Stimulated activated naive B cell treated with anti-CD40 and anti-IgM and Interleukin-4, amounts not matched to agents 10 μg/mL and 1 μg/mL and 100 μg/mL, for 72 hours (primary cell): ENCODE measurements at regions not wholly inside any gene's neighbourhood (a gene's known extent, or its start where the extent isn't known, plus 50 kb on each side); places are given as distances from the start of the nearest gene placed in this dataset.

Experiments
- ATAC-seq, 2 donors: fragments of 150-1000 bp; cut with Tn5 transposase; replicated peaks; 2 replicates each; pipeline ENCODE4 v1.10.0; 2021; ENCODE audit warnings: moderate library complexity in 1 of 2
- DNase-seq: peaks from one replicate; pipeline ENCODE4 v3.0.0; 2021
- H3K27ac Mint-ChIP-seq: one replicate; pipeline ENCODE4 v1.8.0; 2022; ENCODE audit warnings: mild to moderate bottlenecking, mixed read lengths
- H3K27me3 Mint-ChIP-seq, 2 donors: one replicate each; pipeline ENCODE4 v1.8.0; 2022; ENCODE audit warnings: mixed read lengths in 2 of 2
- H3K36me3 Mint-ChIP-seq, 2 donors: one replicate each; pipeline ENCODE4 v1.8.0; 2022; ENCODE audit warnings: mixed read lengths in 2 of 2, mild to moderate bottlenecking in 1 of 2
- H3K4me1 Mint-ChIP-seq, 2 donors: one replicate each; pipeline ENCODE4 v1.8.0; 2022; ENCODE audit warnings: mixed read lengths in 2 of 2, mild to moderate bottlenecking in 1 of 2
- H3K4me3 Mint-ChIP-seq, 2 donors: one replicate each; pipeline ENCODE4 v1.8.0; 2022; ENCODE audit warnings: mild to moderate bottlenecking in 2 of 2, mixed read lengths in 2 of 2, moderate library complexity in 1 of 2
- H3K9me3 Mint-ChIP-seq, 2 donors: one replicate each; pipeline ENCODE4 v1.8.0; 2022; ENCODE audit warnings: mixed read lengths in 2 of 2, mild to moderate bottlenecking in 1 of 2

DNA sequence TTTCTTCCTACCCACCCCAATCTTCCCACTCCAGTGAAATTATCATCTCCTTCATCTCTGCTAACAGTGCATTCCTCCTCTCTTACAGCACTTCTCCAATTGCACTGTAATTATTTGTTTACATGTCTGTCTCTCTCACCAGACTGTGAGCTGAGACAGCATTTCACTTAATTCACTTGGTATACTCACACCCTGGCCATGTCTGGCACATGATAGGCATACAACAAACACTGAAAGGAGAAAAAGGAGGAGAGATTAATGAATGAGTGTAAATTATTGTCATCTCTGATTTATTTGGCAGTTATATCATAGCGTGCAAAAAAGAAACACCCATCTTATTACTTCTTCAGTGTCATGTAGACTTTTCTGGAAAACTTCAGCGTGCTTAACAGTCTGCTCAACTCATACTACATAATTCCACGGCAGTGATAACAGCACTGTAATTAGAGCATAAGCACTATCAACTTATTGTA is 452.3 kb downstream of the ADAMTS20 start:
- H3K4me3 Mint-ChIP-seq, result no peak overlapping the region
- DNase-seq (no peak), ATAC-seq (no peak)
- H3K27me3 Mint-ChIP-seq, result no peaks in the 10 kb centered on the region
- no peak overlapping the region for H3K27ac Mint-ChIP-seq
- H3K9me3 Mint-ChIP-seq, result peaks cover 0 to 2% of the 10 kb centered on the region in 2 donors
- H3K4me1 Mint-ChIP-seq, result no peaks in the 10 kb centered on the region
- H3K36me3 Mint-ChIP-seq, result no peaks in the 10 kb centered on the region

DNA sequence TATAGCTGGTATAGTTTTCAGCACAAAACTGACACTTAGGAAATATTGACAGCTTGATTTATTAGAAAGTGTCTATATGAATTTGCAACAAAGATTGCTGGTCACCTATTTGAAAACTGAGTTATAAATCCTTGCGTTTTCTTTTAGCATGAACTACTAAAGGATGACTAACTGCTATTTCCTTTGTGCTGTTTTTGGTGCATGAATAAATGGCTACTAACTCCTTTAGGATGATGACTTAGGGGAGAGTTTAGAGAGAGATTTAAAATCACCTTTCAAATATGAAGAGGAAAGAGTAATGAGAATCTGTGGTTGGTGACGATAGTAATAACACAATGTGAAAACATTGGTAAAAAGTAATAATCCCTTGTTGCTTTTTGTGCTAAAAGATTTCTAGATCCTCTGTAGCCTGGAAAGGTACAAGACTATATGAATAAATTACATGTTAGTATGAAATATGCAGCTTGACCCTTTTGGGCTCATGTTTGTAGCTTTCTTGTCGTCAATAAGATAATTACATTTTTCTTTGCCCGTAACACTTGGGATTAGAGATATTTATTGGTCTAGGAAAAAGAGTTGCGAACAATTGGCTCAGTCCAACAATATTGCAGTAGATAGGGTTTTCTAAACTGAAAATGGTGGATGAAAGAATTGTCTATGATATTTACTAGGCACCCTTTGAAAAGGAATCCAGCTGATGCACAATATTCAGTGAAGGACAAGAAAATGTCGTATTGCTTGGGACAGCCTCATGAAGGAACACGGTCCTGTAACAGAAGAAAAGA is 453.0 kb downstream of the ADAMTS20 start:
- ATAC-seq, result no peak
- H3K36me3 Mint-ChIP-seq, result no peaks in the 10 kb centered on the region
- H3K27ac Mint-ChIP-seq, result no peak overlapping the region
- DNase-seq, result no peak
- H3K27me3 Mint-ChIP-seq, result no peaks in the 10 kb centered on the region
- H3K4me3 Mint-ChIP-seq, result no peak overlapping the region
- H3K9me3 Mint-ChIP-seq, result peaks cover 0 to 2% of the 10 kb centered on the region in 2 donors
- no peaks in the 10 kb centered on the region for H3K4me1 Mint-ChIP-seq

DNA sequence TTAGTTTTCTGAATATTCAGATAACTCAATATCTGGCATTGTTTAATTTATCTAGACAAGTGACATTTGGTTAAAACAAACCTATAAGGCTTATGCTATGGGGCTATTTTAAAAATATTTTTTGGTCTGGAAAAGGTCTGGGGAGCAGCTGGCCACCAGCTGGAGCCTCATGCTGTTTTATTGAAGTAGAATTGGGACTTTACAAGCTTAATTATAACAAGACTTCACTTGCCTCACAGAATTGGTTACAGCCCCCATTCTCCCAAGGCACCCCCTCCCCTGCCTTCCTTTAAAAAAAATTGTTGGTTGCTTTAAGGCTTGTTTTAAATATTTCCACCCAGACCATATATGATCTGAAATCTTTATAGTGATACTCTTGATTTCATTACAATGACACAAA is 453.9 kb downstream of the ADAMTS20 start:
- DNase-seq, result no peak
- no peak overlapping the region for H3K4me3 Mint-ChIP-seq
- ATAC-seq, result no peak
- no peaks in the 10 kb centered on the region for H3K4me1 Mint-ChIP-seq
- H3K27me3 Mint-ChIP-seq, result no peaks in the 10 kb centered on the region
- no peaks in the 10 kb centered on the region for H3K36me3 Mint-ChIP-seq
- peaks cover 0 to 2% of the 10 kb centered on the region in 2 donors for H3K9me3 Mint-ChIP-seq
- H3K27ac Mint-ChIP-seq, result no peak overlapping the region

DNA sequence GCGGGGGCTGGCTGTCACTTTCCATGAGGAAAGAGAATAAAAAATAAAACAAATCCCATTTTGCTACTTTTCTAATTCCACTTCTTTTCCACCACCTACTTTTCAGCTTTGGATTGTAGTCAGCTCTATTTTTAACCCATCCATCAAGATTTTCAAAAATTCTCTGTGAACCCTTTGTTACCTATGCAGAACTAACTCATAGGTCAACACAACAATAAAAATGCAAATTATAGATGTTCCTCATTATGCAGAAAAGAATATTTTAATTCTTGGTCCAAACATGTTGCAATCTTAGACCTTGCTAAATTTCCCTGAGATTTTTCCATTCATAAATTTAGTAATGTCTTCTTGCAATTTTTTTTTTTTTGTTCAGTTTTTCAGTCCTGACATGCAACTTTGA is 454.5 kb downstream of the ADAMTS20 start:
- DNase-seq (no peak), ATAC-seq (no peak)
- no peaks in the 10 kb centered on the region for H3K4me1 Mint-ChIP-seq
- H3K27me3 Mint-ChIP-seq, result no peaks in the 10 kb centered on the region
- H3K9me3 Mint-ChIP-seq, result peaks cover 0 to 2% of the 10 kb centered on the region in 2 donors
- H3K27ac Mint-ChIP-seq, result no peak overlapping the region
- no peaks in the 10 kb centered on the region for H3K36me3 Mint-ChIP-seq
- H3K4me3 Mint-ChIP-seq, result no peak overlapping the region

DNA sequence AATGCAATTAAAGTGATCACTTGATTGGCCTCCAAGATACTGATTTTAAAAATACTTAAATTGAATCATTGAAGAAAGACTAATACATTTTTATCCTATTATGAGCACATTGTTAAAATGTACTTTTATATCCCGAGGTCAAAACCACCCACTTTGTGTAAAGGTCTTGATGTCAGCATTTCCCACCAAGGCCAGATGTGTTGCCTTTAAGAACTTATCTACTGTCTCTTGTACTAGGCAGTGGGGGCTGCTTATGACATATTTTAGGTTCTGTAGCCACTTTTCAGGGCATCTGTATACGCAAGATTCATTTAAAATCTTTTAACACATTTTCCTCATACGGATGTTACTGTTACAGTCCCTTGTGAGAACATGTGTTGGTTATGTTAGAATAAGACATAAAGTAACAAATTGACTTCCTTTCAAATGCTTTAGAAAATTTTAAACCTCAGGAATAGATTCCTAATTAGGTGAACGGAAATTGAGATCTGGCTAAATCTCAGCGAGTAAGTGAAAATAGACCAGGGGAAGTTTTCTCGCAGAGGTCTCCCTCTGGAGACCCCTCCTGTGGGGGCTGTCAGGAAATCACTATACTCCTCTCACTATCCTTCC is 456.2 kb downstream of the ADAMTS20 start:
- Mint-ChIP-seq H3K27me3 (no peaks in the 10 kb centered on the region), H3K4me3 (no peak overlapping the region), H3K4me1 (no peaks in the 10 kb centered on the region), H3K27ac (no peak overlapping the region), H3K36me3 (no peaks in the 10 kb centered on the region), H3K9me3 (peaks cover 0 to 2% of the 10 kb centered on the region in 2 donors)
- ATAC-seq, result no peak
- no peak for DNase-seq

DNA sequence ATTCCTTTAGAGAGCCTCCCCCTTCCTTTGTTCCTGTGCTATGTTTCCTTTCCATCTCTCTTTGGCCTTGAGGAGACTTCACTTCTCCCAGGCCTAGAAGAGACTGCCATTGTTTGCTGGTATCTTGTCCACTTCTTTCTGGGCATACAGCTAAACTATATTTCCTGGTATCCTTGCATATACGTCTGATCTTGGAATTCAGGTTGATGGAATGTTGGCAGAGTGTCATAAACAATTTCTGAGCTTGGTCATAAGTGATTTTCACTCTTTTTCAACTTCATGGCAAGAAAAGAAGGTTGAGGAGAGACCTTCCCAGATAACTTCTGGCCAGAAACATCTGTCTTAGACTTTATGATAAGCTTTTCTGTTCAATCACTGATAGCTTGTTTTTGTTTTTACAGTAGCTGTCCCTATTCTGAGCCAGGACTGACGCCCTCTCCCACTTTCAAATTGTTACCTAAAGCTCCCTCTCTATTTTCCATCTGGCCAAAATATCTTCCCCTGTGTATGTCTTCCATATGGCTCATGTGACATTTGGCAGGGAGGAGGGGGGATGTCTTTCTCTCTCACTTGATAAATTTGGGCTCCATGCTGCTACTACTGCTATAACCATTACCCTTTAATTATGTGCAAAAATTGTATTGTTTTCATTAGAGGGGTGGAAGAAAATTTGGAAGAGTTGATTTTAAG is 457.0 kb downstream of the ADAMTS20 start:
- no peak for DNase-seq
- ATAC-seq, result no peak
- Mint-ChIP-seq H3K9me3 (peaks cover 2 to 5% of the 10 kb centered on the region in 2 donors), H3K36me3 (no peaks in the 10 kb centered on the region), H3K27ac (no peak overlapping the region), H3K27me3 (no peaks in the 10 kb centered on the region), H3K4me3 (no peak overlapping the region), H3K4me1 (no peaks in the 10 kb centered on the region)

DNA sequence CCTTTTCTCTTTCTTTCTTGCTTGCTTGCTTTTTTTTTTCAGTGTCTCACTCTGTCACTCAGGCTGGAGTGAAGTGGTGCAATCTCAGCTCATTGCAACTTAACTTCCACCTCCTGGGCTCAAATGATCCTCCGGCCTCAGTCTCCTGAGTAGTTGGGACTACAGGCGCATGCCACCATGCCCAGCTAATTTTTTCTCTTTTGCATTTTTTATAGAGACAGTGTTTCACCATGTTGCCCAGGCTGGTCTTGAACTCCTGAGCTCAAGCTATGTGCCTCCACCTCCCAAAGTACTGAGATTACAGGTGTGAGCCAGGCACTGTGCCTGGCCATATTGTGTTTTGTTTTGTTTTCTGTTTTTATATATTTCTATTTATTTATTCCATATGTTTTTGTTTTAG is 461.0 kb downstream of the ADAMTS20 start:
- H3K27ac Mint-ChIP-seq, result no peak overlapping the region
- no peak for ATAC-seq
- peaks cover 7 to 11% of the 10 kb centered on the region in 2 donors for H3K9me3 Mint-ChIP-seq
- H3K4me1 Mint-ChIP-seq, result no peaks in the 10 kb centered on the region
- no peak for DNase-seq
- no peaks in the 10 kb centered on the region for H3K27me3 Mint-ChIP-seq
- H3K4me3 Mint-ChIP-seq, result no peak overlapping the region
- peaks cover 0 to 2% of the 10 kb centered on the region in 2 donors for H3K36me3 Mint-ChIP-seq

DNA sequence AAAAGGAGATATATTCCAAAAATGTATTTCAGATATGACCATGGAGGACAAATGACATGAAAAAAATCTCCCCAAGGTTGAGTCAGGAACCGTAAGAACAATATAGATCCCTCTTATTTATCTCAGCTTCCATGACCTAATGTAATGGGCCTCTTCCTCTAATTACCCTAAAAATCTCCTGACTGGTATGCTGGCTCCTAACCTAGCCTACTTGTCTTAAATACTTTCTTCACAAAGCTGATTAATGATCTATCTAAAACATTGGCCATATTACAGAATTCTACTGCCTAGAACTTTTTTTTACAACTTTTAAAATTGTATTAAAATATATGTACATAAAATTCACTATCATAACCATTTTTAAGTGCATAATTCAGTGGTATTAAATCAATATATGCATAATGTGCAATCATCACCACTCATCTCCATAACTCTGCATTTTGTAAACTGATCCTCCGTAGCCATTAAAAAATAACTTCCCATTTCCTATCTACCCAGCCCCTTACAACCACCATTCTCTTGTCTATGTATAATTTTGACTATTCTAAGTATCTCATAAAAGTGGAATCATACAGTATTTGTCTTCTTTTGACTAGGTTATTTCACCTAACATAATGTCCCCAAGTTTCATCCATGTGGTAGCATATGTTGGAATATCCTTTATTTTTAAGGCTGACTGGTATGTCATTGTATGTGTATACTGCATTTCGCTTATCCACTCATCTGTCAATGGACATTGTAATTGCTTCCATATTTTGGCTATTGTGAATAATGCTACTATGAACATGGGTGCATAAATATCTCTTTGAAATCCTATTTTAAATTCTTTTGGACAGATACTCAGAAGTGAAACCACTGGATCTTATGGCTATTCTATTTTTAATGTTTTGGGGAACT is 464.6 kb downstream of the ADAMTS20 start:
- no peaks in the 10 kb centered on the region for H3K4me1 Mint-ChIP-seq
- no peaks in the 10 kb centered on the region for H3K27me3 Mint-ChIP-seq
- H3K27ac Mint-ChIP-seq, result no peak overlapping the region
- peaks cover 0 to 2% of the 10 kb centered on the region in 2 donors for H3K36me3 Mint-ChIP-seq
- H3K4me3 Mint-ChIP-seq, result no peak overlapping the region
- DNase-seq (no peak), ATAC-seq (no peak)
- peaks cover 15 to 17% of the 10 kb centered on the region in 2 donors for H3K9me3 Mint-ChIP-seq

DNA sequence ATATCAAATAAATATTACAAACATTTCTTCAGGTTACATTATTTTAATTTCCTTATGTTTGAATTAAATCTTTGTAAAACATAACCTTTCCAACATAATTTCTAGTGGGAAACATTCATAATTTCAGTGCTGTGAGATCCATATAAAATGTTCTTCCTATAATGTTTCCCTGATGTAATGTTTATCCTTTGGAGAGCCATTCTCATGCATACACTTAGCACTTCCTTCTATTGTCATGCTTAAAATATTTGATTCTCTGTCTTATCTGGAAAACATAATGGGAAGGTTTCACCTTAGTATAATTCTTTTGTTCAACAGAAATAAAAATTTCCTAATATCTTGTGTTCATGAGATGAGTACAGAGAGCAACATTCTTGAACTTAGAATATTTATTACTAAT is 472.5 kb downstream of the ADAMTS20 start:
- Mint-ChIP-seq H3K9me3 (peaks cover 4 to 5% of the 10 kb centered on the region in 2 donors), H3K4me3 (no peak overlapping the region), H3K4me1 (no peaks in the 10 kb centered on the region), H3K27ac (no peak overlapping the region), H3K36me3 (no peaks in the 10 kb centered on the region), H3K27me3 (no peaks in the 10 kb centered on the region)
- no peak for ATAC-seq
- DNase-seq, result no peak

DNA sequence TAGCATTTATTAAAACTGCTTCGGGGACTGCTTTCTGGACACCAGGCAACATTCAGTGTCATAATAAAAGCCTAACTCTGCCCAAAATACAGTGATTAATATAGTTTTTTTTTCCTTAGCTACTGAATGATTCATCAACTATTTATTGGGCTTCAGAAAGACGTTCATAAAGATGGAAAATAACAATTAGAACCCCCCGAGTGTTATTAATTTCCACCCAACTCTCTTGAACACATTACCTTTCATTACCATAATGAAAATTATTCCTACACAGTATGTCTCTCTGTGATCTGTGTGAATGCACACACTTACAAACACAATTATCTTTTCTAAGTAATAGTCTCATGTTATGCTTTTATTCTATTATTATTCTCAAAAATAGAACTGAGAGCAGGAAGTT is 473.0 kb downstream of the ADAMTS20 start:
- Mint-ChIP-seq H3K36me3 (no peaks in the 10 kb centered on the region), H3K27ac (no peak overlapping the region), H3K4me1 (no peaks in the 10 kb centered on the region), H3K27me3 (no peaks in the 10 kb centered on the region), H3K4me3 (no peak overlapping the region), H3K9me3 (peaks cover 0 to 3% of the 10 kb centered on the region in 2 donors)
- DNase-seq (no peak), ATAC-seq (no peak)

DNA sequence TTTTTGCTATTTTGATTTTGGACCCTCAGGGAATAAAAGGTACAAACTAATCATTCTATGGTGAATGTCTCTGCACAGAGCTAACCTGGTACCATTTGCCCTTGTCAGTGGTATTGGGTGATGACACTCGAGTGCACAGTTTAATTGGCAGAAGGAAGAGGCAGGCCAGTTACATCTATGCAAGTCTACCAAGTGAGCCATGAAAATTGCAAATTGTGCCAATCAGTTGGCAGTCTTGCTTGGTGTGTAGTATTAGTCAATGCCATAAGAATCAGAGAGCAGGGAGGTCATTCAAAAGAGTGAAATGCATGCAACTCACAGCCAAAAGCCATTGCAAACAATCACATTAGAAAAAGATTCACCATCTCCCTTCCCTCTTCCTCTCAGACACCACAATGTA is 479.6 kb downstream of the ADAMTS20 start:
- DNase-seq (no peak), ATAC-seq (no peak)
- no peaks in the 10 kb centered on the region for H3K27me3 Mint-ChIP-seq
- peaks cover 0 to 1% of the 10 kb centered on the region in 2 donors for H3K9me3 Mint-ChIP-seq
- no peaks in the 10 kb centered on the region for H3K36me3 Mint-ChIP-seq
- H3K4me1 Mint-ChIP-seq, result no peaks in the 10 kb centered on the region
- H3K27ac Mint-ChIP-seq, result no peak overlapping the region
- H3K4me3 Mint-ChIP-seq, result no peak overlapping the region

DNA sequence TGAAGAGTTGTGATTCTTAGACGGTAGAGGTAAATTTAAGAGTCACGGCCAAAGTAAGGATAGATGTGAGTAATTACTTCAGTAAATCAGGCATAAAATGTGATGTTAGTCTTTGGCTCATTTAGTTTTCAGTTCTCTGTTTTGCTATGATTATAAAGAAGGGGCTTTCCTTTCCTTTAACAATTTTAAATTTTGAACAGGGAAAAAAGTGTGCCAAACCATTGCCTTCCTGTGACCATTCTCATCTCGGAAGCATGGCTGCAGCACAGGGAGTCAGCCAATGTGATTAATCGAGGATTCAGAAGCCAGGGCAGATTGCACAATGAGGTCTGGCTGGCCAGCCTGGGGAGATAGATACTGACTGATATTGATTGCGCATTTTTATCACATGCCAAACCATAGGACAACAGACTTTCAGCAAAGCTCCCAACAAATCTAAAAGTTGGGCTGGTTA is 480.2 kb upstream of the PRICKLE1 start:
- no peaks in the 10 kb centered on the region for H3K9me3 Mint-ChIP-seq

DNA sequence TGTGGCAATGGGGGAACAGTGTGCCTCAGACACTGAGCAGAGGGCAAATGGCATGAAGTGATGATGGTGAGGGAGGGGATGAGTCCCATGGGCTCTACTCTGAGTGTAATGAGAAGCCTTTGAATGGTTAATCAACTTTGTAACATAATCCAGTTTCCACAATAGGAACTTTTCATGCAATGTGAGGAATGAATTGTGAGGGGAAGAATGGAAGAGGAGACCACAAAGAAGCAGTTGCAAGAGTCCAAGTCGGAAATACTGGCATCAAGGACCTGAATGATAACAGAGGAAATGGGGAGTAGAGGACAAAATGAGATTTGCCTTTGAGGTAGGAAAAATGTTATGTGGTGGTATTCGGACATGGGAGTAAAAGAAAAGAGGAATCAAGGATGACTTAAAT is 476.9 kb upstream of the PRICKLE1 start:
- peaks cover 0 to 6% of the 10 kb centered on the region in 2 donors for H3K27me3 Mint-ChIP-seq
- H3K27ac Mint-ChIP-seq, result no peak overlapping the region
- H3K4me3 Mint-ChIP-seq, result no peak overlapping the region
- H3K4me1 Mint-ChIP-seq, result no peaks in the 10 kb centered on the region
- DNase-seq, result no peak
- no peaks in the 10 kb centered on the region for H3K9me3 Mint-ChIP-seq
- no peaks in the 10 kb centered on the region for H3K36me3 Mint-ChIP-seq
- ATAC-seq, result no peak

More for the DNA sequence above, 480.2 kb upstream of the PRICKLE1 start:
- Mint-ChIP-seq H3K27me3 (peaks cover 0 to 6% of the 10 kb centered on the region in 2 donors), H3K4me3 (no peak overlapping the region), H3K27ac (no peak overlapping the region), H3K4me1 (no peaks in the 10 kb centered on the region), H3K36me3 (no peaks in the 10 kb centered on the region)
- DNase-seq (no peak), ATAC-seq (peak in 1 of 2 donors; percentile 43)

DNA sequence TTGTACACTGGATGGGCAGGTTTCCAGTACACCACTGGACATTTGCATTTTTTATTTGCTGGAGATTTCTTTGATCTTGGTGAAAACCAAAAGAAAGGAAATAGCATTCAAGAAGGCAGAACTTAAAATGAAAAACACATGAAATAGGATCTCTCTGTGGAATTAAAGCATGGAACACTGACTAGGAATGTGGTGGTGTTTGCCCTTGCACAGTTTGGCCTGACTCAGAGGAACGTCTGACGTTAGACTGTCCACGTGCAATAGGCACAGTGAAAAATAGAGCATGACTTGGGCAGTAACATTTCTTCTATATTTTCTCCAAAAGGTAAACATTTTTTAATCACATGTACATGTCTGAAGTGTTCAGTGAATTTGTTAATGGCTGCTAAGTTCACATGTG is 474.1 kb upstream of the PRICKLE1 start:
- Mint-ChIP-seq H3K27me3 (peaks cover 0 to 6% of the 10 kb centered on the region in 2 donors), H3K4me1 (no peaks in the 10 kb centered on the region), H3K36me3 (no peaks in the 10 kb centered on the region), H3K9me3 (no peaks in the 10 kb centered on the region), H3K4me3 (no peak overlapping the region), H3K27ac (no peak overlapping the region)
- DNase-seq, result no peak
- no peak for ATAC-seq
